KMS-11 (cell line): ENCODE measurements at regions not wholly inside any gene's neighbourhood (a gene's known extent, or its start where the extent isn't known, plus 50 kb on each side); places are given as distances from the start of the nearest gene placed in this dataset.

Source experiments
- H2AFZ ChIP-seq: fragments of 200-600 bp; sonication (generic); 2 replicates; pipeline ENCODE4 v1.6.1; 2016; ENCODE audit warnings: antibody characterized with exemption, mixed run types, low read depth
- H3K27ac ChIP-seq: fragments of 200-600 bp; sonication (generic); 2 replicates; pipeline ENCODE4 v1.6.1; 2016; ENCODE audit warnings: mild to moderate bottlenecking, mixed run types
- H3K27me3 ChIP-seq: fragments of 200-600 bp; sonication (generic); 2 replicates; pipeline ENCODE4 v1.6.1; 2017; ENCODE audit warnings: mild to moderate bottlenecking, low read depth, mixed run types, moderate library complexity; ENCODE audit not compliant: insufficient read depth
- H3K36me3 ChIP-seq: fragments of 200-600 bp; sonication (generic); 2 replicates; pipeline ENCODE4 v1.6.1; 2017; ENCODE audit warnings: mild to moderate bottlenecking, mixed run types; ENCODE audit not compliant: insufficient read depth
- H3K4me1 ChIP-seq: fragments of 200-600 bp; sonication (generic); 2 replicates; pipeline ENCODE4 v1.6.1; 2016; ENCODE audit warnings: mild to moderate bottlenecking, low read depth, mixed run types; ENCODE audit not compliant: poor library complexity, severe bottlenecking
- H3K4me2 ChIP-seq: fragments of 200-600 bp; sonication (generic); 2 replicates; pipeline ENCODE4 v1.7.0; 2016; ENCODE audit warnings: mild to moderate bottlenecking, mixed run types
- H3K4me3 ChIP-seq: fragments of 200-600 bp; sonication (generic); IDR thresholded peaks from 2 replicates; pipeline ENCODE4 v1.6.1; 2017; ENCODE audit warnings: low read depth, low read length, mixed read lengths; ENCODE audit not compliant: insufficient read depth
- H3K79me2 ChIP-seq: fragments of 200-600 bp; sonication (generic); 2 replicates; pipeline ENCODE4 v1.6.1; 2016; ENCODE audit warnings: low read depth, mixed run types; ENCODE audit not compliant: insufficient read depth
- H3K9ac ChIP-seq: fragments of 200-600 bp; sonication (generic); 2 replicates; pipeline ENCODE4 v1.6.1; 2016; ENCODE audit warnings: mild to moderate bottlenecking, mixed run types
- H4K20me1 ChIP-seq: fragments of 200-600 bp; sonication (generic); 2 replicates; pipeline ENCODE4 v1.6.1; 2016; ENCODE audit warnings: mild to moderate bottlenecking, mixed run types; ENCODE audit not compliant: insufficient read depth
- CTCF ChIP-seq: fragments of 200-600 bp; sonication (generic); conservative IDR thresholded peaks from 2 replicates; pipeline ENCODE4 v1.6.1; 2017; ENCODE audit warnings: low read depth, mild to moderate bottlenecking, antibody characterized with exemption, low read length, moderate library complexity, mixed read lengths

- Histone ChIP-seq H3K36me3 (no peaks in the 10 kb centered on the region), H4K20me1 (no peaks in the 10 kb centered on the region), H3K4me2 (no peak overlapping the region), H3K27ac (no peak overlapping the region), H3K4me3 (no peak overlapping the region), H3K4me1 (no peaks in the 10 kb centered on the region), H3K79me2 (no peaks in the 10 kb centered on the region), H2AFZ (no peak overlapping the region), H3K27me3 (no peaks in the 10 kb centered on the region), H3K9ac (no peak overlapping the region)
- TF ChIP-seq CTCF = no peak
Measured at GRCh38 chr11:41532413-41532812, 73.0 kb upstream of the LRRC4C start.

- H3K4me2 ChIP-seq = no peak overlapping the region
- H3K79me2 ChIP-seq = no peaks in the 10 kb centered on the region
- H3K9ac ChIP-seq = no peak overlapping the region
- H3K4me1 ChIP-seq = no peaks in the 10 kb centered on the region
- H3K27ac ChIP-seq = no peak overlapping the region
- H3K36me3 ChIP-seq = no peaks in the 10 kb centered on the region
- H4K20me1 ChIP-seq = no peaks in the 10 kb centered on the region
- H2AFZ ChIP-seq = no peak overlapping the region
- no peaks in the 10 kb centered on the region for H3K27me3 ChIP-seq
- no peak overlapping the region for H3K4me3 ChIP-seq
- TF ChIP-seq CTCF = no peak
Measured at GRCh38 chr11:41533761-41534160, 74.3 kb upstream of the LRRC4C start.

GRCh38 chr11:41534391-41534790, 74.9 kb upstream of the LRRC4C start:
- no peaks in the 10 kb centered on the region for H4K20me1 ChIP-seq

GRCh38 chr11:41534861-41535260, 75.4 kb upstream of the LRRC4C start:
- Histone ChIP-seq H3K27me3 (no peaks in the 10 kb centered on the region), H3K4me3 (no peak overlapping the region), H4K20me1 (no peaks in the 10 kb centered on the region), H2AFZ (no peak overlapping the region), H3K9ac (no peak overlapping the region), H3K36me3 (no peaks in the 10 kb centered on the region), H3K4me2 (no peak overlapping the region), H3K27ac (no peak overlapping the region), H3K79me2 (no peaks in the 10 kb centered on the region), H3K4me1 (no peaks in the 10 kb centered on the region)
- no peak for TF ChIP-seq CTCF

More at GRCh38 chr11:41534391-41534790, 74.9 kb upstream of the LRRC4C start:
- no peak overlapping the region for H2AFZ ChIP-seq
- no peak overlapping the region for H3K9ac ChIP-seq
- no peaks in the 10 kb centered on the region for H3K4me1 ChIP-seq
- no peak overlapping the region for H3K27ac ChIP-seq
- H3K36me3 ChIP-seq = no peaks in the 10 kb centered on the region
- H3K27me3 ChIP-seq = no peaks in the 10 kb centered on the region
- TF ChIP-seq CTCF = no peak
- no peak overlapping the region for H3K4me2 ChIP-seq
- no peak overlapping the region for H3K4me3 ChIP-seq
- no peaks in the 10 kb centered on the region for H3K79me2 ChIP-seq
